ENCODE measurements at regions not wholly inside any gene's neighbourhood (a gene's known extent, or its start where the extent isn't known, plus 50 kb on each side); places are given as distances from the start of the nearest gene placed in this dataset.

- TF ChIP-seq, protein P1, sequence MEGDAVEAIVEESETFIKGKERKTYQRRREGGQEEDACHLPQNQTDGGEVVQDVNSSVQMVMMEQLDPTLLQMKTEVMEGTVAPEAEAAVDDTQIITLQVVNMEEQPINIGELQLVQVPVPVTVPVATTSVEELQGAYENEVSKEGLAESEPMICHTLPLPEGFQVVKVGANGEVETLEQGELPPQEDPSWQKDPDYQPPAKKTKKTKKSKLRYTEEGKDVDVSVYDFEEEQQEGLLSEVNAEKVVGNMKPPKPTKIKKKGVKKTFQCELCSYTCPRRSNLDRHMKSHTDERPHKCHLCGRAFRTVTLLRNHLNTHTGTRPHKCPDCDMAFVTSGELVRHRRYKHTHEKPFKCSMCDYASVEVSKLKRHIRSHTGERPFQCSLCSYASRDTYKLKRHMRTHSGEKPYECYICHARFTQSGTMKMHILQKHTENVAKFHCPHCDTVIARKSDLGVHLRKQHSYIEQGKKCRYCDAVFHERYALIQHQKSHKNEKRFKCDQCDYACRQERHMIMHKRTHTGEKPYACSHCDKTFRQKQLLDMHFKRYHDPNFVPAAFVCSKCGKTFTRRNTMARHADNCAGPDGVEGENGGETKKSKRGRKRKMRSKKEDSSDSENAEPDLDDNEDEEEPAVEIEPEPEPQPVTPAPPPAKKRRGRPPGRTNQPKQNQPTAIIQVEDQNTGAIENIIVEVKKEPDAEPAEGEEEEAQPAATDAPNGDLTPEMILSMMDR (conservative IDR thresholded peaks at IDR 0.05; ENCODE audit: low read length) = no peak
- TF ChIP-seq EZH2phosphoT487 (IDR thresholded peaks at IDR 0.05; ENCODE audit: borderline replicate concordance) = no peak
These were observed 103.2 kb upstream of the EFEMP1 start for GRCh38 chr2:56026828-56027227.
